ENCODE measurements at regions not wholly inside any gene's neighbourhood (a gene's known extent, or its start where the extent isn't known, plus 50 kb on each side); places are given as distances from the start of the nearest gene placed in this dataset.

- H3K27ac Mint-ChIP-seq: no peak overlapping the region
- ChIA-PET CTCF (no interaction called here), POLR2A (no interaction called here)
- H3K4me3 Mint-ChIP-seq: no peak overlapping the region
- no peaks in the 10 kb centered on the region for H3K4me1 Mint-ChIP-seq
- H3K27me3 Mint-ChIP-seq: no peaks in the 10 kb centered on the region
- no peak for DNase-seq
- no peaks in the 10 kb centered on the region for H3K9me3 Mint-ChIP-seq
- H3K36me3 Mint-ChIP-seq (ENCODE audit: low read depth): no peaks in the 10 kb centered on the region
Measured at GRCh38 chr1:55959136-55959548, 620.2 kb downstream of the PLPP3 start.

DNA sequence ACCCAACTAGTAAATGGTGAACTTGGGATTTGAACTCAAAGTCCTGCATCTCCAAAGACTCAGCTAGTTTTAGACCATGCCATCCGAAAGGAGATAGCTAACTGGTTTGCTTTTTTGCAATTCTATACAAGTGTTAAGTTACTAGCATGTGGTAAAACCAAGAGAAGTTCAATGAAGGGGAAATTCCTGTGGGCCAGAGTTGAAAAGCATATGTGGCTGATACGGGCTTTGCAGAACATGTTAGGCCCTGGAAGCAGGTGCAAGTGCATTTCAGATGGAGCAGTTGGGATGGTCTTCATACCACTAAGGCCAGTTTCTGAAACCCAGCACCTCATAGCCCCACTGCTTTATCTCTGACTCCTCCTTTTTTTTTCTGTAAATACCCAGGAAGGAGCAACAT, 620.9 kb downstream of the PLPP3 start:
- ChIA-PET POLR2A (no interaction called here), CTCF (no interaction called here)
- Mint-ChIP-seq H3K27ac (no peak overlapping the region), H3K27me3 (no peaks in the 10 kb centered on the region), H3K36me3 (ENCODE audit: low read depth) (no peaks in the 10 kb centered on the region), H3K4me3 (no peak overlapping the region), H3K4me1 (no peaks in the 10 kb centered on the region), H3K9me3 (no peaks in the 10 kb centered on the region)
- no peak for DNase-seq

- Mint-ChIP-seq H3K27ac (no peak overlapping the region), H3K36me3 (ENCODE audit: low read depth) (no peaks in the 10 kb centered on the region), H3K27me3 (no peaks in the 10 kb centered on the region), H3K4me3 (no peak overlapping the region), H3K9me3 (no peaks in the 10 kb centered on the region), H3K4me1 (no peaks in the 10 kb centered on the region)
- ChIA-PET CTCF (no interaction called here), POLR2A (no interaction called here)
- no peak for DNase-seq
Measured at GRCh38 chr1:55957276-55957675, 622.1 kb downstream of the PLPP3 start.

- Mint-ChIP-seq H3K4me3 (no peak overlapping the region), H3K4me1 (no peaks in the 10 kb centered on the region), H3K27ac (no peak overlapping the region), H3K36me3 (ENCODE audit: low read depth) (no peaks in the 10 kb centered on the region), H3K27me3 (no peaks in the 10 kb centered on the region), H3K9me3 (no peaks in the 10 kb centered on the region)
- no peak for DNase-seq
- POLR2A ChIA-PET: no interaction called here
- CTCF ChIA-PET: no interaction called here
Measured at GRCh38 chr1:55955016-55955621, 624.2 kb downstream of the PLPP3 start.

- Mint-ChIP-seq H3K36me3 (ENCODE audit: low read depth) (no peaks in the 10 kb centered on the region), H3K27me3 (no peaks in the 10 kb centered on the region), H3K4me3 (no peak overlapping the region), H3K9me3 (no peaks in the 10 kb centered on the region), H3K4me1 (no peaks in the 10 kb centered on the region), H3K27ac (no peak overlapping the region)
- DNase-seq: no peak
- CTCF ChIA-PET: no interaction called here
- POLR2A ChIA-PET: no interaction called here
Measured at GRCh38 chr1:55951291-55951690, 628.1 kb downstream of the PLPP3 start.

DNA sequence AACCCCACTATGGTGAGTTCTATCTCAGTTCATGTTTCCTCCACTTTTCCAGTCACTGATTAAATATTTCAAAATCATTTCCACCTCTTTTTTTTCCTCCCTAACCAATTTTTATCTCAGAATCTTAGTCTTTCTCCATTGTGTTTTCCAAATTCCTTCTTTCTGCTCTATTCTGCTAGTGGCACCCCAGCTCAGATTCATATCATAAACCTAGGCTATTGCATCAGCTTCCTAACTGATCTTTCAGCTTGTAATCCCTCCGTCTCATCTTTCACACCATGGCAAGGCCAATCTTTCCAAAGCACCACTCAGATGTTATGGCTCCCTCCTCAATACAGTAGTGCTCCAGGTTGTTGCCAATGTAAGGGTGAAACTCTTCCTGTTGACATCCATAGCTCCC, 631.9 kb downstream of the PLPP3 start:
- Mint-ChIP-seq H3K4me1 (no peaks in the 10 kb centered on the region), H3K27me3 (no peaks in the 10 kb centered on the region), H3K27ac (no peak overlapping the region), H3K4me3 (no peak overlapping the region), H3K36me3 (ENCODE audit: low read depth) (no peaks in the 10 kb centered on the region), H3K9me3 (no peaks in the 10 kb centered on the region)
- POLR2A ChIA-PET: no interaction called here
- DNase-seq: no peak
- CTCF ChIA-PET: no interaction called here

DNA sequence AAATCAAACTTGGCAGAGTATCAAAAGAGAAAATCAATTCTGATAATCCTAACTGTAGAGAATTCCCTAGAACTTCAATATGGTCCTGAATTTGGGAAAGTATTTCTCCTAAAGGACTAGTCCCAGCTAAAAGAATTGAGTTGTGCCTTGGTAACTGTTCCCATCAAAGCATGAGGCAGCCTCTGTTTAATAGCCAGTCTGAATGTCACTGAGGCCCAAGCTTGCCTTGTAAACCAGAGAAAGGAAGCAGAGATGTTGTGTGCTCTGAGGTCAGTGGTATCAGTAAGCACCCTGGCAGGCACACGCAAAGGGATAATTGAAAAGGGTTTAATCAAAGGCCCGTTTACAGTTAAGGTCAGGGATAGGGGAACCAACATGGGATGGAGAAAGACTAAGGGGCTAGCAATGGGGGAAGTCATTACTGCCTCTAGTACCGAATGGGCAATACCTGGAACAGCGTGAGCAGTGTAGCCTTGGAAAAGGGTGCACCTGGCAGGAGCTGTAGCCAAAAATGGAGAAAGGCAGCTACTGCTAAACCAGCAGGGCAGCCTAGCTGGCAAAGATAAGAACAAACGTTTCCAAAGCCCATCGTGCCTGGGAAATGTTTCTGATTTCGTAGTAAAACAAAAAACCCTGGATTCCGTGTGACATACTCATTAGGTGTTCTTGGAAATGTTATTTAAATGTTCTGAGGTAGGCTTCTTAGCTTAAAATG, 635.5 kb downstream of the PLPP3 start:
- POLR2A ChIA-PET: no interaction called here
- H3K9me3 Mint-ChIP-seq: no peaks in the 10 kb centered on the region

GRCh38 chr1:55943012-55943411, 636.4 kb downstream of the PLPP3 start:
- Mint-ChIP-seq H3K27me3 (no peaks in the 10 kb centered on the region), H3K36me3 (ENCODE audit: low read depth) (no peaks in the 10 kb centered on the region), H3K4me3 (no peak overlapping the region), H3K4me1 (no peaks in the 10 kb centered on the region), H3K9me3 (no peaks in the 10 kb centered on the region), H3K27ac (no peak overlapping the region)
- POLR2A ChIA-PET: no interaction called here
- CTCF ChIA-PET: no interaction called here
- no peak for DNase-seq

More for the DNA sequence above, 635.5 kb downstream of the PLPP3 start:
- no peak for DNase-seq
- Mint-ChIP-seq H3K4me1 (no peaks in the 10 kb centered on the region), H3K4me3 (no peak overlapping the region), H3K27me3 (no peaks in the 10 kb centered on the region), H3K36me3 (ENCODE audit: low read depth) (no peaks in the 10 kb centered on the region), H3K27ac (no peak overlapping the region)
- CTCF ChIA-PET: no interaction called here

DNA sequence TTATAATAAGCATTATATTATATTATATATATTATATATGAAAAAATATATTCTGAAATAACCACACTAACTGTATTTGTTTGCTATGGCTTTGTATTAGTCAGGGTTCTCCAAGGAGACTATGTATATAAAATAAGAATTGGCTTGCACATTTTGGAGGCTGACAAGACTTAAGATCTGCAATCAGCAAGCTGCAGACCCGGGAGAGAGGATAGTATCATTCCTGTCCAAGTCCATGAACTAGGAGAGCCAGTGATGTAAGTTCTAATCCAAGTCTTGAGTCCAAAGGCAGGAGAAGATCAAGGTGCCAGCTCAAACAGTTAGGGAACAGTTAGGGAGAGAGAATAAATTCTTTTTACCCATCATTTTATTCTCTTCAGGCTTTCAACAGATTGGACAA, 639.5 kb downstream of the PLPP3 start:
- Mint-ChIP-seq H3K27me3 (no peaks in the 10 kb centered on the region), H3K36me3 (ENCODE audit: low read depth) (no peaks in the 10 kb centered on the region), H3K4me1 (no peaks in the 10 kb centered on the region), H3K27ac (no peak overlapping the region), H3K9me3 (no peaks in the 10 kb centered on the region), H3K4me3 (no peak overlapping the region)
- ChIA-PET POLR2A (no interaction called here), CTCF (no interaction called here)
- no peak for DNase-seq

GRCh38 chr1:55938861-55939260, 640.5 kb downstream of the PLPP3 start:
- POLR2A ChIA-PET: no interaction called here
- no peaks in the 10 kb centered on the region for H3K36me3 Mint-ChIP-seq (ENCODE audit: low read depth)
- CTCF ChIA-PET: no interaction called here

DNA sequence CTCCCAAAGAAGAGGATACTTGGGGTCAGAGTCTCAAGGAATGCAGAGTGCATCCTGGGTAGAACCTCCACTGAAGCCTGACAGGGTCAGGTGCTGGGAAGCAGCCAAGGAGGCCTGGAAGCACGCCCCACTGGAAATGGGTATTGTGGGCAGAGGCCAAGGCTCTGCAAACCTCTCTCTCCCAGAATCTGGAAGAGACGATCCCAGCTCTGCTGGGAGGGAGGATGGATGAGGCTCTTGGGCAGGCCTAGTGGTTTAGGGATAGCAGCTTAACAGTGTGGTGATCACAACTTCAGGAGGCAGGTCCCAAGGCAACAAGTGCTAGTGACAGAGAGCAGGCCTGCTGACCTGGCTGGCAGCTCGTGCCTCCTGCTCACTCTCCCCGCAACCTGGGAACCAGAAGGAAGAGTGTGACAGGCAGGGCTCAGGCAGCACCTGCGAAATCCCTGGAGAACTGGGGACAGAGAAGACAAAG, 641.0 kb downstream of the PLPP3 start:
- no peaks in the 10 kb centered on the region for H3K27me3 Mint-ChIP-seq
- ChIA-PET POLR2A (no interaction called here), CTCF (no interaction called here)
- H3K4me3 Mint-ChIP-seq: no peak overlapping the region
- H3K36me3 Mint-ChIP-seq (ENCODE audit: low read depth): no peaks in the 10 kb centered on the region
- no peak overlapping the region for H3K27ac Mint-ChIP-seq
- no peak for DNase-seq
- no peaks in the 10 kb centered on the region for H3K4me1 Mint-ChIP-seq
- no peaks in the 10 kb centered on the region for H3K9me3 Mint-ChIP-seq

More at GRCh38 chr1:55938861-55939260, 640.5 kb downstream of the PLPP3 start:
- H3K4me3 Mint-ChIP-seq: no peak overlapping the region
- no peak overlapping the region for H3K27ac Mint-ChIP-seq
- H3K4me1 Mint-ChIP-seq: no peaks in the 10 kb centered on the region
- no peaks in the 10 kb centered on the region for H3K9me3 Mint-ChIP-seq
- no peaks in the 10 kb centered on the region for H3K27me3 Mint-ChIP-seq
- DNase-seq: no peak

GRCh38 chr1:55937840-55938375, 641.5 kb downstream of the PLPP3 start:
- ChIA-PET POLR2A (no interaction called here), CTCF (no interaction called here)
- no peaks in the 10 kb centered on the region for H3K36me3 Mint-ChIP-seq (ENCODE audit: low read depth)
- H3K27me3 Mint-ChIP-seq: no peaks in the 10 kb centered on the region
- no peak for DNase-seq
- no peaks in the 10 kb centered on the region for H3K4me1 Mint-ChIP-seq
- H3K27ac Mint-ChIP-seq: no peak overlapping the region
- H3K4me3 Mint-ChIP-seq: no peak overlapping the region
- peaks cover under 1% of the 10 kb centered on the region for H3K9me3 Mint-ChIP-seq

- no peak overlapping the region for H3K4me3 Mint-ChIP-seq
- H3K36me3 Mint-ChIP-seq (ENCODE audit: low read depth): no peaks in the 10 kb centered on the region
- ChIA-PET CTCF (no interaction called here), POLR2A (no interaction called here)
- no peaks in the 10 kb centered on the region for H3K4me1 Mint-ChIP-seq
- no peak overlapping the region for H3K27ac Mint-ChIP-seq
- H3K9me3 Mint-ChIP-seq: peaks cover 2% of the 10 kb centered on the region
- no peak for DNase-seq
- H3K27me3 Mint-ChIP-seq: no peaks in the 10 kb centered on the region
Measured at GRCh38 chr1:55935236-55935635, 644.1 kb downstream of the PLPP3 start.

DNA sequence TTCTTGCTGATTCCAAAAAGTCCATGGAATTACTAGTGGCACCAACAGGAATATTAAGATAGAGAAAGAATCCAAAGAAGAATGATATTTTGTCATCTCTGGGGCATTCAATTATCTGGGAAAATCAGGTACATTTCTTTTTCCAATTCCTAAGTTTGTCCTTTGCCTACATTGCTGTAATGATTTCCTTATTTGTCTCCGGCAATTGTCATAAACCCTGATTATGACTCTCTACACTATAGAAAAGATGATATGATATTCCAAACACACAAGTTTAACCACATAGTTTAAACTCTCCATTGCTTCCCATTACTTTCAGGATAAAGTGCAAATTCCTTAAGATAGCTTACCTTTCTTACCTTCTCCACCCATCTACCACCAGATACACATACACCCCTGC, 647.0 kb downstream of the PLPP3 start:
- CTCF ChIA-PET: no interaction called here
- Mint-ChIP-seq H3K27ac (no peak overlapping the region), H3K9me3 (peaks cover 2% of the 10 kb centered on the region), H3K27me3 (no peaks in the 10 kb centered on the region), H3K4me1 (no peaks in the 10 kb centered on the region), H3K36me3 (ENCODE audit: low read depth) (no peaks in the 10 kb centered on the region), H3K4me3 (no peak overlapping the region)
- POLR2A ChIA-PET: no interaction called here
- DNase-seq: no peak

Measured in activated CD4-positive, alpha-beta T cell treated with anti-CD3 and anti-CD28 coated beads, Interleukin-2, amount 10 ng/mL, durations not matched to agents 7 days and 5 days (primary cell).